GM23248 (cell line): ENCODE measurements at regions not wholly inside any gene's neighbourhood (a gene's known extent, or its start where the extent isn't known, plus 50 kb on each side); places are given as distances from the start of the nearest gene placed in this dataset.

Source experiments
- EZH2 ChIP-seq: fragments of 200-600 bp; sonication (generic); IDR thresholded peaks from 2 replicates; pipeline ENCODE4 v1.6.1; 2018; ENCODE audit warnings: antibody characterized with exemption, mild to moderate bottlenecking; ENCODE audit not compliant: insufficient read depth, poor library complexity, severe bottlenecking
- EZH2phosphoT487 ChIP-seq: fragments of 200-600 bp; sonication (generic); IDR thresholded peaks from 2 replicates; pipeline ENCODE4 v1.6.1; 2018; ENCODE audit warnings: antibody characterized with exemption, moderate library complexity, mild to moderate bottlenecking, low read depth; ENCODE audit not compliant: insufficient read depth

- TF ChIP-seq EZH2phosphoT487 (no peak), EZH2 (no peak)
Measured at GRCh38 chr4:26135331-26135730, 185.5 kb upstream of the RBPJ start.
